ENCODE measurements at regions not wholly inside any gene's neighbourhood (a gene's known extent, or its start where the extent isn't known, plus 50 kb on each side); places are given as distances from the start of the nearest gene placed in this dataset.

GRCh38 chr15:87576486-87577176 is 679.9 kb downstream of the NTRK3 start:
- TF ChIP-seq POLR2A (IDR thresholded peaks at IDR 0.05; ENCODE audit: borderline replicate concordance, extremely low read depth, insufficient read depth, insufficient read length): no peak
- no peak for TF ChIP-seq POLR2AphosphoS5 (IDR thresholded peaks at IDR 0.05; ENCODE audit: low read depth, low read length)
- TF ChIP-seq SP1 (IDR thresholded peaks at IDR 0.05; ENCODE audit: low read depth): no peak
- TF ChIP-seq CTCF (IDR thresholded peaks at IDR 0.05 in 2 of 3, conservative IDR thresholded peaks at IDR 0.05 in 1 of 3; ENCODE audit: borderline replicate concordance in 1 of 3, insufficient read depth in 1 of 3, low read depth in 2 of 3, low read length in 2 of 3): no peak
